ENCODE measurements at regions not wholly inside any gene's neighbourhood (a gene's known extent, or its start where the extent isn't known, plus 50 kb on each side); places are given as distances from the start of the nearest gene placed in this dataset.

DNA sequence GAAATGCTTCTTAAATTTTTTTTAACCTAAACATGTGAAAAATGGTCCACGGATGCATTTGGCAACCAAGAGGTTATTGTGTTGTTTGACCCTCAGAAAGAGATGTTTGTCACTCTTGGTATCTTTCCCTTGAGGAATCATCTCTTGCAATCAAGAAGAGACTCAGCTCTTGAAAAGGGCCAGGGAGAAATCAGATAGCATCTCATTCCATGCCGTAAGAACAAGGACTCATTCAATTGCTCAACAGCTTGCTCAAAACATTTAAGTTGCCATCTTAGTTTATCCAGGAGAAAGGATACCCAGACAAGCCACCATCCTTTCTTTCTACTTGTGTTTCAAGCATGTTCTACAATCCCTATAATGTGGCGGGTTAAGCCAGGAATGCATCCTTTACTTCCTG lies 209.5 kb upstream of the LNX1 start:
- TF ChIP-seq, protein P1, sequence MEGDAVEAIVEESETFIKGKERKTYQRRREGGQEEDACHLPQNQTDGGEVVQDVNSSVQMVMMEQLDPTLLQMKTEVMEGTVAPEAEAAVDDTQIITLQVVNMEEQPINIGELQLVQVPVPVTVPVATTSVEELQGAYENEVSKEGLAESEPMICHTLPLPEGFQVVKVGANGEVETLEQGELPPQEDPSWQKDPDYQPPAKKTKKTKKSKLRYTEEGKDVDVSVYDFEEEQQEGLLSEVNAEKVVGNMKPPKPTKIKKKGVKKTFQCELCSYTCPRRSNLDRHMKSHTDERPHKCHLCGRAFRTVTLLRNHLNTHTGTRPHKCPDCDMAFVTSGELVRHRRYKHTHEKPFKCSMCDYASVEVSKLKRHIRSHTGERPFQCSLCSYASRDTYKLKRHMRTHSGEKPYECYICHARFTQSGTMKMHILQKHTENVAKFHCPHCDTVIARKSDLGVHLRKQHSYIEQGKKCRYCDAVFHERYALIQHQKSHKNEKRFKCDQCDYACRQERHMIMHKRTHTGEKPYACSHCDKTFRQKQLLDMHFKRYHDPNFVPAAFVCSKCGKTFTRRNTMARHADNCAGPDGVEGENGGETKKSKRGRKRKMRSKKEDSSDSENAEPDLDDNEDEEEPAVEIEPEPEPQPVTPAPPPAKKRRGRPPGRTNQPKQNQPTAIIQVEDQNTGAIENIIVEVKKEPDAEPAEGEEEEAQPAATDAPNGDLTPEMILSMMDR (conservative IDR thresholded peaks at IDR 0.05 in 1 of 2, IDR thresholded peaks at IDR 0.05 in 1 of 2; ENCODE audit: extremely low read depth in 1 of 2, insufficient read depth in 1 of 2, low read depth in 1 of 2, low read length in 2 of 2): no peak
- no peak for TF ChIP-seq EZH2 (IDR thresholded peaks at IDR 0.05; ENCODE audit: borderline replicate concordance, low read length)

All from mammary epithelial cell (primary cell).